ENCODE measurements at regions not wholly inside any gene's neighbourhood (a gene's known extent, or its start where the extent isn't known, plus 50 kb on each side); places are given as distances from the start of the nearest gene placed in this dataset.

DNA sequence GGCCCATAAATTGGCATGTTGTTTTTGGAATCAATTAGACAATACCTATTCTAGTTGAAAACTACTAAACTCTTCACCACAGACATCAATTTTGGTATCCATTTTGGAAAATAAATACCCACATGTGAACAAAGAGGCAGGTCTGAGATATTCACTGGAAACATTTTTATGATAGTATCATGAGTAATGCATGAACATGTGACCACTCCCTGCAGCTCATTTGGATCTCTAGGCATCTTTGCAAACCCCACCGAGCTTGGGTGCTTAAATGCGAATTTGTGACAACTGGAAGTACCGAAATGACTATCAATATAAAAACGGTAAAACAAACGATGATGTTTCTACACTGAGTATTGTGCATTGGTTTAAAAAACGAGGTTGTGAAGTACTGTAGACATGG is 285.2 kb downstream of the IRF8 start:
- Histone ChIP-seq H3K36me3 (ENCODE audit: control insufficient read depth, insufficient read depth, low read length) (no peaks in the 10 kb centered on the region), H3K27me3 (replicated peaks; ENCODE audit: control insufficient read depth, insufficient read depth, low read length) (peaks cover 1% of the 10 kb centered on the region), H3K4me3 (replicated peaks; ENCODE audit: low read depth, low read length) (no peak overlapping the region)
- TF ChIP-seq, protein P1, sequence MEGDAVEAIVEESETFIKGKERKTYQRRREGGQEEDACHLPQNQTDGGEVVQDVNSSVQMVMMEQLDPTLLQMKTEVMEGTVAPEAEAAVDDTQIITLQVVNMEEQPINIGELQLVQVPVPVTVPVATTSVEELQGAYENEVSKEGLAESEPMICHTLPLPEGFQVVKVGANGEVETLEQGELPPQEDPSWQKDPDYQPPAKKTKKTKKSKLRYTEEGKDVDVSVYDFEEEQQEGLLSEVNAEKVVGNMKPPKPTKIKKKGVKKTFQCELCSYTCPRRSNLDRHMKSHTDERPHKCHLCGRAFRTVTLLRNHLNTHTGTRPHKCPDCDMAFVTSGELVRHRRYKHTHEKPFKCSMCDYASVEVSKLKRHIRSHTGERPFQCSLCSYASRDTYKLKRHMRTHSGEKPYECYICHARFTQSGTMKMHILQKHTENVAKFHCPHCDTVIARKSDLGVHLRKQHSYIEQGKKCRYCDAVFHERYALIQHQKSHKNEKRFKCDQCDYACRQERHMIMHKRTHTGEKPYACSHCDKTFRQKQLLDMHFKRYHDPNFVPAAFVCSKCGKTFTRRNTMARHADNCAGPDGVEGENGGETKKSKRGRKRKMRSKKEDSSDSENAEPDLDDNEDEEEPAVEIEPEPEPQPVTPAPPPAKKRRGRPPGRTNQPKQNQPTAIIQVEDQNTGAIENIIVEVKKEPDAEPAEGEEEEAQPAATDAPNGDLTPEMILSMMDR (IDR thresholded peaks at IDR 0.05; ENCODE audit: insufficient read depth, low read length, poor library complexity, severe bottlenecking), result no peak
- DNase-seq (ENCODE audit: extremely low read depth, insufficient read length), result no peak

DNA sequence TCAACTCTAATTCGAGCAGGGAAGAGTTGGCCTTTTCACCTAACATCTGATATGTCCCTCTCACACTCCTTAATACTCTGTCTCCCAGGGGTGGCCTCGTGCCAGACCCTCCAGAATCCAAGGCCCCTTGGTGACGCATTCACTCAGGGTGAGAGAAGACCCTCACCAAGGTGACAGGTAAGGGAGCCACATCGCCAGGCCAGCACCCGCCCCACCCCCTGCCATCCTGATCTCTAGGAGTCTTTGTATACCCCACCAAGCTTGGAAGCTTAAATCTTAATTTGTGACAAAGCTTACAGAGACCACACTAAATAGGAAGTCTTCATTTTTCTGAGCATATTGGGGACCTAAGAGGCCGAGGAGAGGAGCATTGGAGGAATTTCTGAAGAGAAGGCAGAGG is 286.1 kb downstream of the IRF8 start:
- TF ChIP-seq, protein P1 (IDR thresholded peaks at IDR 0.05; ENCODE audit: insufficient read depth, low read length, poor library complexity, severe bottlenecking), result no peak
- Histone ChIP-seq H3K36me3 (ENCODE audit: control insufficient read depth, insufficient read depth, low read length) (no peaks in the 10 kb centered on the region), H3K27me3 (replicated peaks; ENCODE audit: control insufficient read depth, insufficient read depth, low read length) (peaks cover 1% of the 10 kb centered on the region), H3K4me3 (replicated peaks; ENCODE audit: low read depth, low read length) (no peak overlapping the region)
- DNase-seq (ENCODE audit: extremely low read depth, insufficient read length), result no peak

DNA sequence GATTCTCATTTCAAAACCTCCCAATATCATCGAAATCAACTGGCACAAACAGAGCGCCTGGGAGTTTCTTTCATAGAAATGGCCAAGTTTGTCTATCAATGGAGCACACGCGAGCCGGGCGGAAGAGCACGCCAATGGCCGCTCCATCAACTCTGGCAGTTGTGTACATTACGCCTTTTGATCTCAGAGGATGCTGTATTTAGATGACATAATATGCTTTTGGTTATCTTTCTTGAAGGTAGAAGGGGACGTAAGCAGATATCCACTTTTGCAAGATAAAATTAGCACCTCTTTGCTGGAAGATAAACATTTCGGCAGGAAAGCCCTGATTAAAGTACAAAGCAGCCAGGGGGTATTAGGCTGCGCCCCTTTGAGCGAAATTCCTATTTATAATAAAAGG is 287.4 kb downstream of the IRF8 start:
- TF ChIP-seq, protein P1 (IDR thresholded peaks at IDR 0.05; ENCODE audit: insufficient read depth, low read length, poor library complexity, severe bottlenecking), result no peak
- H3K36me3 ChIP-seq (ENCODE audit: control insufficient read depth, insufficient read depth, low read length), result no peaks in the 10 kb centered on the region
- DNase-seq (ENCODE audit: extremely low read depth, insufficient read length), result no peak
- H3K4me3 ChIP-seq (replicated peaks; ENCODE audit: low read depth, low read length), result no peak overlapping the region
- H3K27me3 ChIP-seq (replicated peaks; ENCODE audit: control insufficient read depth, insufficient read depth, low read length), result peaks cover 1% of the 10 kb centered on the region

DNA sequence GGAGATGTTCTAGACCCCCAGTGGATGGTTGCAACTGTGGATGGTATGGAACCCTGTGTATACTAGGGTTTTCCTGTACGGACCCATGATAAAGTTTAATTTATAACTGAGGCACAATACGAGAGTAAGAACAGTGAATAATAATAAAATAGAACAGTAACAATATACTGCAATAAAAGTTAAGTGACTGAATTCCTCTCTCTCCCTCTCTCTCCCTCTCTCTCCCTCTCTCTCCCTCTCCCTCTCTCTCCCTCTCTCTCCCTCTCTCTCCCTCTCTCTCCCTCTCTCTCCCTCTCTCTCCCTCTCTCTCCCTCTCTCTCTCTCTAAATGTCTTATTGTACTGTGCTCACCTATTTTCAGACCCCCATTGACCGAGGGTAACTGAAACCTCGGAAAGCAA is 291.0 kb downstream of the IRF8 start:
- Histone ChIP-seq H3K4me3 (replicated peaks; ENCODE audit: low read depth, low read length) (no peak overlapping the region), H3K27me3 (replicated peaks; ENCODE audit: control insufficient read depth, insufficient read depth, low read length) (peaks cover 1% of the 10 kb centered on the region)

DNA sequence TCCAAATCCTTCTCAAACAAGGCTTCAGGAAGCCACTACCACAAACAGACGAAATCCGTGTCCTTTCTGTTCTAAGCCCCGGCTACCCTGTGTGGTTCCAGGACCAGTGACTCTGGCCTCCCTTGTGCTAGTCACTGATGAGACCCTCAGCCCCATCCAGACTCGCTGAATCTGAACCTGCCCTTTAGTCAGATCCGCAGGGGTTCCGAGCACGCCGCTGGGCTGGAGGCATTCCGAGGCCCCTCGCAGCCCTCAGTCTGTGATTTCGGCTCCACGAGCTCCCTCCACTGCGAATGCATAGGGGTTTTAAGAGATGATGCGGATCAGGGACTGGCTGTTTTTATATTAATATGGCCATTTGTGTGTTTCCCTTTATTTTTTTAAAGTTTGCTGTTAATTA is 292.7 kb downstream of the IRF8 start:
- H3K27me3 ChIP-seq (replicated peaks; ENCODE audit: control insufficient read depth, insufficient read depth, low read length), result peaks cover 1% of the 10 kb centered on the region
- H3K36me3 ChIP-seq (ENCODE audit: control insufficient read depth, insufficient read depth, low read length), result no peaks in the 10 kb centered on the region
- DNase-seq (ENCODE audit: extremely low read depth, insufficient read length), result no peak
- TF ChIP-seq, protein P1 (IDR thresholded peaks at IDR 0.05; ENCODE audit: insufficient read depth, low read length, poor library complexity, severe bottlenecking), result no peak
- no peak overlapping the region for H3K4me3 ChIP-seq (replicated peaks; ENCODE audit: low read depth, low read length)

More for the DNA sequence above, 291.0 kb downstream of the IRF8 start:
- no peak for DNase-seq (ENCODE audit: extremely low read depth, insufficient read length)
- TF ChIP-seq, protein P1 (IDR thresholded peaks at IDR 0.05; ENCODE audit: insufficient read depth, low read length, poor library complexity, severe bottlenecking), result no peak
- no peaks in the 10 kb centered on the region for H3K36me3 ChIP-seq (ENCODE audit: control insufficient read depth, insufficient read depth, low read length)

DNA sequence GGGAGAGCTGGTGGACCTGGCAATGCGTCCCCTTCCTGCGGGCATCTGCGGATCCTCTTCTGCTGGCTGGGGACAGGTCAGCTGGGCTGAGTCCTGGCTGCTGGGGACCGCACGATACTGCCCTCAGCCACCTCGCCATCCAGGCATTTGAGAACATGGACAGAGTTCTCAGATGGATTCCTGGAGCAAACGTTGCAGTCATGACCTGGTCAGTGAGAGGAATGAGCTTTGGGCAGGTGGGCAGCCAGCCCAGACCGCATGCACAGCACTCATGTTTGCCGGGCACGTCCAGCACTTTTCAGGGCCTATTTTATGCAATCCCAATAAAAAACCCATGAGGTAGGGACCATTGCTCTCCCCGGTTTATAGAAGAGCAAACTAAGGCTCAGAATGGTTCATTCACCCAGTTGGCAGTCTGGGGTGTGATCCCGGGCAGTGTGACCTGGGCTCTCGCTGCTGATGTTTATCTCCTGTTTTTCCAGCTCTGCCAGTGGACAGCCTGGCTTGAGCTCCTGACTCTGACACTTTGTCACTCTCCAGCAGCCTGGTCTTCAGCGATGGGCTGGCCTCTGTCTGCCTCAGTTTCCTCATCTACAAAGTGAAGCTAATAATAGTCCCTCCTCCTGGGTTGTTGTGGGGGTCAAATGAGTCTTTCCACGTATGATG is 294.7 kb downstream of the IRF8 start:
- Histone ChIP-seq H3K4me3 (replicated peaks; ENCODE audit: low read depth, low read length) (no peak overlapping the region), H3K27me3 (replicated peaks; ENCODE audit: control insufficient read depth, insufficient read depth, low read length) (no peaks in the 10 kb centered on the region; the same call in 1 of the 2 replicates), H3K36me3 (ENCODE audit: control insufficient read depth, insufficient read depth, low read length) (no peaks in the 10 kb centered on the region)
- DNase-seq (ENCODE audit: extremely low read depth, insufficient read length), result no peak
- TF ChIP-seq, protein P1 (IDR thresholded peaks at IDR 0.05; ENCODE audit: insufficient read depth, low read length, poor library complexity, severe bottlenecking), result no peak

All from GM06990 (cell line).